GM13976 (cell line): ENCODE measurements at regions not wholly inside any gene's neighbourhood (a gene's known extent, or its start where the extent isn't known, plus 50 kb on each side); places are given as distances from the start of the nearest gene placed in this dataset.

Experiments used
- DNase-seq: peaks from one replicate; pipeline ENCODE4 v3.0.0; 2012; ENCODE audit warnings: low spot score
- CTCF ChIP-seq: IDR thresholded peaks from 2 replicates; pipeline ENCODE4 v1.5.1; 2012; ENCODE audit warnings: borderline replicate concordance, mild to moderate bottlenecking; ENCODE audit not compliant: insufficient read depth; ENCODE audit errors: extremely low read depth, missing control alignments, control extremely low read depth
- in situ Hi-C: fragments of 300-500 bp; cut with MboI; formaldehyde crosslinking; loops from one replicate; pipeline ENCODE4 v1.12.0; 2022; ENCODE audit warnings: low sequenced_read_pairs, mixed read lengths, inconsistent platforms; ENCODE audit not compliant: unreplicated experiment

- in situ Hi-C loops = no loop called here
- DNase-seq = no peak
- no peak for TF ChIP-seq CTCF
Observed at GRCh38 chr16:80084163-80084562, 456.6 kb upstream of the DYNLRB2 start.

- no peak for DNase-seq
- in situ Hi-C loops = no loop called here
- no peak for TF ChIP-seq CTCF
Observed at GRCh38 chr16:80082906-80083305, 457.9 kb upstream of the DYNLRB2 start.

GRCh38 chr16:80081846-80082245, 458.9 kb upstream of the DYNLRB2 start:
- no peak for DNase-seq
- in situ Hi-C loops = no loop called here
- no peak for TF ChIP-seq CTCF

- in situ Hi-C loops = no loop called here
- DNase-seq = no peak
- TF ChIP-seq CTCF = no peak
Observed at GRCh38 chr16:80080287-80080851, 460.4 kb upstream of the DYNLRB2 start.

GRCh38 chr16:80079072-80079471, 461.7 kb upstream of the DYNLRB2 start:
- DNase-seq = no peak

GRCh38 chr16:80077696-80078095, 463.1 kb upstream of the DYNLRB2 start:
- no peak for DNase-seq
- in situ Hi-C loops = no loop called here
- TF ChIP-seq CTCF = no peak

More at GRCh38 chr16:80079072-80079471, 461.7 kb upstream of the DYNLRB2 start:
- no peak for TF ChIP-seq CTCF
- in situ Hi-C loops = no loop called here
